ENCODE measurements at regions not wholly inside any gene's neighbourhood (a gene's known extent, or its start where the extent isn't known, plus 50 kb on each side); places are given as distances from the start of the nearest gene placed in this dataset.

DNA sequence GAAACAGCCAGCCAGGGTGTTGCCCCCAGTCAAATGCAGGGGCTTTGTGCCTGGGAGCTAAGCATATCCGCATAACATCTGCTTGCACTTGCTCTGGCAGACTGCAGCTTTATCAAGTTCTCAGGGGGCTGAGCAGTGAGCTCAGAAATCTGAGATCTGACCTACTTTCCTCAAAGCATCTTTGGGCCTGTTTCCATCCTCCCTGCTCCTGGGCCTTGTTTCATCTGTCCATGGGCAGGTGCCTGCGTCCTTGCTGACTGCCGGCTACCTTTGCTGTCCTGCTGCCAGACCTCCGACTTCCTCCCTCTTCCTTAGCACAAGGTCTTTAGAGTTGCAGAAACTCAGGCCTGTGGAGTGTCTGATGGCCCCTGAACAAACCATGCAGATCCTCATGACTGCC lies 131.2 kb upstream of the B3GAT1 start:
- Histone ChIP-seq H3K4me1 (ENCODE audit: control insufficient read depth, insufficient read depth, low read length) (no peaks in the 10 kb centered on the region), H3K4me3 (ENCODE audit: low read depth in 2 of 2, low read length in 2 of 2) (no peak overlapping the region), H3K36me3 (ENCODE audit: control insufficient read depth, insufficient read depth, low read length) (no peaks in the 10 kb centered on the region), H3K9me3 (ENCODE audit: control insufficient read depth, insufficient read depth, low read depth, low read length) (no peaks in the 10 kb centered on the region), H3K27ac (ENCODE audit: low read length) (no peak overlapping the region), H3K27me3 (ENCODE audit: control insufficient read depth, insufficient read depth, low read length) (no peaks in the 10 kb centered on the region)
- intact Hi-C loops (cut with micrococcal nuclease; ENCODE audit: unreplicated experiment) (no loop called here), in situ Hi-C loops (cut with HindIII; ENCODE audit: low pct_unique_long_range_greater_than_20kb, low sequenced_read_pairs) (no loop called here)
- BruUV-seq (replicated peaks) = no TSS peak
- ATAC-seq = no peak
- TF ChIP-seq POLR2AphosphoS5 (IDR thresholded peaks at IDR 0.05; ENCODE audit: low read depth, low read length) (no peak), SIN3A (IDR thresholded peaks at IDR 0.05; ENCODE audit: borderline replicate concordance, insufficient read depth, low read depth, low read length) (no peak), TCF7L2 (IDR thresholded peaks at IDR 0.05; ENCODE audit: low read depth, low read length) (no peak), CTCF (IDR thresholded peaks at IDR 0.05) (no peak), REST (IDR thresholded peaks at IDR 0.05; ENCODE audit: insufficient read depth in 1 of 2, low read depth in 2 of 2, low read length in 1 of 2) (no peak)
- CTCF ChIA-PET = no interaction called here
- DNase-seq (ENCODE audit: low read depth, low spot score) = no peak
- POLR2A ChIA-PET = no interaction called here

GRCh38 chr11:134542401-134543165 lies 130.5 kb upstream of the B3GAT1 start:
- DNase-seq (ENCODE audit: low read depth, low spot score) = no peak
- Histone ChIP-seq H3K4me3 (ENCODE audit: low read depth in 2 of 2, low read length in 2 of 2) (no peak overlapping the region), H3K27ac (ENCODE audit: low read length) (no peak overlapping the region), H3K4me1 (ENCODE audit: control insufficient read depth, insufficient read depth, low read length) (no peaks in the 10 kb centered on the region), H3K36me3 (ENCODE audit: control insufficient read depth, insufficient read depth, low read length) (no peaks in the 10 kb centered on the region; the same call in 1 of the 2 replicates), H3K27me3 (ENCODE audit: control insufficient read depth, insufficient read depth, low read length) (peaks cover 3% of the 10 kb centered on the region), H3K9me3 (ENCODE audit: control insufficient read depth, insufficient read depth, low read depth, low read length) (no peaks in the 10 kb centered on the region)
- POLR2A ChIA-PET = no interaction called here
- BruUV-seq (replicated peaks) = no TSS peak
- no peak for TF ChIP-seq CTCF (IDR thresholded peaks at IDR 0.05)
- TF ChIP-seq TCF7L2 (IDR thresholded peaks at IDR 0.05; ENCODE audit: low read depth, low read length) = no peak
- TF ChIP-seq POLR2AphosphoS5 (IDR thresholded peaks at IDR 0.05; ENCODE audit: low read depth, low read length) = no peak
- TF ChIP-seq REST (IDR thresholded peaks at IDR 0.05; ENCODE audit: insufficient read depth in 1 of 2, low read depth in 2 of 2, low read length in 1 of 2) = no peak
- TF ChIP-seq SIN3A (IDR thresholded peaks at IDR 0.05; ENCODE audit: borderline replicate concordance, insufficient read depth, low read depth, low read length) = no peak
- intact Hi-C loops (cut with micrococcal nuclease; ENCODE audit: unreplicated experiment) (no loop called here), in situ Hi-C loops (cut with HindIII; ENCODE audit: low pct_unique_long_range_greater_than_20kb, low sequenced_read_pairs) (no loop called here)
- no peak for ATAC-seq
- CTCF ChIA-PET = no interaction called here

Measured in Panc1 (cell line).